ENCODE measurements at regions not wholly inside any gene's neighbourhood (a gene's known extent, or its start where the extent isn't known, plus 50 kb on each side); places are given as distances from the start of the nearest gene placed in this dataset.

DNA sequence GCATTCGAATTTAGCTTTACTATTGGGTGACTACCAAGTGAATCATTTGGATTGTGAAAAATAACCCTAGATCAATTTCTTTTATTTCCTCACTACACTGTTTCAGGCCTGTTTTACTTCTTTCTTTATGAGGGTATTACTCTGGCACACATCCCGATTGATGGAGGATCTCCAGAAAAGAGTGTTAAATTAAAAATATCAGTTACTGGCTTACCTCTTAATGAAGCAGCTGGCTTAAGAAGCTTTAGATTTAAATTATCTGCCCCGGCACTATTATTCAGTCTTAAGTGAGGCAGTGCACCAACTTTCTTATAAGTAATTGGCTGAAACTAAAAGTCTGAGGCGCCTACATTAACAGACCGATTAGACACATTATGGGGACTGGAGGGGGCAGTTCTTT is 1097.4 kb downstream of the TTLL7 start:
- TF ChIP-seq CTCF (IDR thresholded peaks at IDR 0.05) (no peak), EZH2phosphoT487 (IDR thresholded peaks at IDR 0.05) (no peak)
